Kidney (tissue), 13 donors: ENCODE measurements at regions not wholly inside any gene's neighbourhood (a gene's known extent, or its start where the extent isn't known, plus 50 kb on each side); places are given as distances from the start of the nearest gene placed in this dataset.

Source experiments
- DNase-seq, 5 donors: peaks; one replicate each; pipeline ENCODE4 v3.0.0-alpha.2; 2013 to 2020
- FAIRE-seq: peaks from 2 replicates; lab custom pipeline; 2012; peaks lifted over from hg19 to GRCh38; lab: Jason Lieb, UNC
- H3K27ac ChIP-seq, 2 donors: one replicate each; pipeline ENCODE4 v1.7.0; 2013; ENCODE audit warnings: low read depth in 2 of 2, low read length in 2 of 2, inconsistent platforms in 1 of 2
- H3K27me3 ChIP-seq: one replicate; pipeline ENCODE4 v1.7.1; 2013; ENCODE audit warnings: low read length, inconsistent platforms; ENCODE audit not compliant: control insufficient read depth, insufficient read depth
- H3K36me3 ChIP-seq, 3 donors: one replicate each; pipeline versions ENCODE4 v1.7.0 to v1.7.1; 2013; ENCODE audit warnings: low read length in 3 of 3, control low read depth in 1 of 3, inconsistent platforms in 1 of 3; ENCODE audit not compliant: insufficient read depth in 3 of 3, control insufficient read depth in 2 of 3
- H3K4me1 ChIP-seq, 3 donors: one replicate each; pipeline versions ENCODE4 v1.7.0 to v1.7.1; 2013; ENCODE audit warnings: low read length in 3 of 3, inconsistent platforms in 1 of 3, low read depth in 1 of 3; ENCODE audit not compliant: control insufficient read depth in 2 of 3, insufficient read depth in 2 of 3
- H3K4me3 ChIP-seq, 3 donors: one replicate each; pipeline versions ENCODE4 v1.7.0 to v1.8.1; 2013; ENCODE audit warnings: low read length in 3 of 3, control low read depth in 1 of 3, inconsistent platforms in 1 of 3
- H3K9ac ChIP-seq, 3 donors: one replicate each; pipeline versions ENCODE4 v1.7.0 to v1.7.1; 2013; ENCODE audit warnings: low read length in 3 of 3, control low read depth in 1 of 3, inconsistent platforms in 1 of 3
- H3K9me3 ChIP-seq, 3 donors: one replicate each; pipeline versions ENCODE4 v1.7.0 to v1.7.1; 2013; ENCODE audit warnings: low read length in 3 of 3, control low read depth in 1 of 3, inconsistent platforms in 1 of 3; ENCODE audit not compliant: control insufficient read depth in 2 of 3, insufficient read depth in 1 of 3
- CTCF ChIP-seq: IDR thresholded peaks from 3 replicates; pipeline ENCODE4 v1.5.1; 2012; ENCODE audit warnings: mild to moderate bottlenecking, moderate library complexity, borderline replicate concordance; ENCODE audit not compliant: insufficient read depth; ENCODE audit errors: extremely low read depth
- intact Hi-C: fragments of 100-400 bp; cut with DNase I; formaldehyde crosslinking; loops from one replicate; pipeline ENCODE4 v1.11.1; 2022
- donor health status: control.
- donor health status: control.
- donor health status: control.
- donor health status: control.
- donor health status: control.
- donor health status: DM: yes; HTN: yes; CAD: no.
- donor health status: Normal renal cell carcinoma (clear cell type).

- Histone ChIP-seq H3K4me1 (peaks cover 6 to 22% (median 8%) of the 10 kb centered on the region in 3 donors), H3K27me3 (no peaks in the 10 kb centered on the region), H3K9ac (no peak overlapping the region), H3K36me3 (no peaks in the 10 kb centered on the region), H3K9me3 (no peaks in the 10 kb centered on the region), H3K27ac (peak overlapping the region; percentile 51 to 59), H3K4me3 (no peak overlapping the region)
- DNase-seq (no peak), FAIRE-seq (no peak)
- no peak for TF ChIP-seq CTCF
- intact Hi-C loops: no loop called here
Measured at GRCh38 chr16:79723583-79724168, 123.1 kb upstream of the MAF start.

- Histone ChIP-seq H3K27me3 (no peaks in the 10 kb centered on the region), H3K4me1 (peaks cover 8 to 26% (median 11%) of the 10 kb centered on the region in 3 donors), H3K27ac (peak overlapping the region; percentile 68 to 73), H3K4me3 (peak overlapping the region in 1 of 3 donors; percentile 14), H3K9me3 (no peaks in the 10 kb centered on the region), H3K36me3 (no peaks in the 10 kb centered on the region), H3K9ac (no peak overlapping the region)
- TF ChIP-seq CTCF: no peak
- FAIRE-seq (peak; percentile 76), DNase-seq (peak in 3 of 5 donors; percentile 42 to 87 (median 72))
- intact Hi-C loops: no loop called here
Measured at GRCh38 chr16:79721270-79721669, 120.7 kb upstream of the MAF start.

GRCh38 chr16:79717333-79718137 is 117.0 kb upstream of the MAF start:
- Histone ChIP-seq H3K27ac (no peak overlapping the region), H3K4me3 (no peak overlapping the region), H3K9me3 (no peaks in the 10 kb centered on the region), H3K4me1 (peaks cover 4 to 26% (median 11%) of the 10 kb centered on the region in 3 donors), H3K9ac (no peak overlapping the region), H3K36me3 (no peaks in the 10 kb centered on the region), H3K27me3 (no peaks in the 10 kb centered on the region)
- intact Hi-C loops: no loop called here
- DNase-seq (peak in 2 of 5 donors; percentile 16 to 30), FAIRE-seq (no peak)
- no peak for TF ChIP-seq CTCF
